MM.1S (cell line): ENCODE measurements at regions not wholly inside any gene's neighbourhood (a gene's known extent, or its start where the extent isn't known, plus 50 kb on each side); places are given as distances from the start of the nearest gene placed in this dataset.

ENCODE experiments used
- DNase-seq: peaks from one replicate; pipeline ENCODE4 v3.0.0-alpha.2; 2015
- H2AFZ ChIP-seq: fragments of 300-600 bp; sonication (generic); 2 replicates; pipeline ENCODE4 v1.6.0; 2016; ENCODE audit warnings: antibody characterized with exemption, low read length
- H3F3A ChIP-seq: fragments of 300-600 bp; sonication (generic); 2 replicates; pipeline ENCODE4 v1.6.1; 2016; ENCODE audit warnings: mild to moderate bottlenecking, antibody characterized with exemption, low read length, moderate library complexity, mixed read lengths; ENCODE audit not compliant: insufficient read depth
- H3K27ac ChIP-seq: fragments of 300-600 bp; sonication (generic); 2 replicates; pipeline ENCODE4 v1.5.1; 2016; ENCODE audit warnings: mild to moderate bottlenecking, low read length
- H3K27me3 ChIP-seq: fragments of 300-600 bp; sonication (generic); replicated peaks from 2 replicates; pipeline ENCODE4 v1.6.0; 2016; ENCODE audit warnings: low read length; ENCODE audit not compliant: insufficient read depth
- H3K36me3 ChIP-seq: fragments of 300-600 bp; sonication (generic); replicated peaks from 2 replicates; pipeline ENCODE4 v1.6.1; 2016; ENCODE audit warnings: mild to moderate bottlenecking, low read length, mixed read lengths; ENCODE audit not compliant: insufficient read depth
- H3K4me1 ChIP-seq: fragments of 300-600 bp; sonication (generic); 2 replicates; pipeline ENCODE4 v1.6.1; 2016; ENCODE audit warnings: low read length, mixed read lengths
- H3K4me2 ChIP-seq: fragments of 300-600 bp; sonication (generic); 2 replicates; pipeline ENCODE4 v1.6.0; 2016; ENCODE audit warnings: low read depth, low read length
- H3K4me3 ChIP-seq: fragments of 300-600 bp; sonication (generic); 2 replicates; pipeline ENCODE4 v1.5.1; 2016; ENCODE audit warnings: low read length, mixed read lengths
- H3K79me2 ChIP-seq: fragments of 300-600 bp; sonication (generic); 2 replicates; pipeline ENCODE4 v1.6.1; 2016; ENCODE audit warnings: mixed run types, low read length, mixed read lengths
- H3K9ac ChIP-seq: fragments of 300-600 bp; sonication (generic); 2 replicates; pipeline ENCODE4 v1.6.1; 2016; ENCODE audit warnings: low read length, mixed read lengths
- H3K9me2 ChIP-seq: fragments of 300-600 bp; sonication (generic); replicated peaks from 2 replicates; pipeline ENCODE4 v1.6.1; 2016; ENCODE audit warnings: mild to moderate bottlenecking, low read length, mixed read lengths; ENCODE audit not compliant: insufficient read depth
- H3K9me3 ChIP-seq: fragments of 300-600 bp; sonication (generic); replicated peaks from 2 replicates; pipeline ENCODE4 v1.6.1; 2016; ENCODE audit warnings: mild to moderate bottlenecking, low read length, mixed read lengths; ENCODE audit not compliant: insufficient read depth
- H4K20me1 ChIP-seq: fragments of 300-600 bp; sonication (generic); 2 replicates; pipeline ENCODE4 v1.6.1; 2016; ENCODE audit warnings: mild to moderate bottlenecking, low read length, moderate library complexity, mixed read lengths; ENCODE audit not compliant: insufficient read depth
- CTCF ChIP-seq: fragments of 300-600 bp; sonication (generic); IDR thresholded peaks from 2 replicates; pipeline ENCODE4 v1.5.1; 2016; ENCODE audit warnings: antibody characterized with exemption, low read length, mixed read lengths
- EZH2 ChIP-seq: fragments of 300-600 bp; sonication (generic); optimal IDR thresholded peaks from 2 replicates; pipeline ENCODE3; 2017; ENCODE audit warnings: low read depth, mild to moderate bottlenecking, antibody characterized with exemption, low read length, mixed read lengths
- EZH2phosphoT487 ChIP-seq: fragments of 300-600 bp; sonication (generic); IDR thresholded peaks from 2 replicates; pipeline ENCODE4 v1.6.1; 2018; ENCODE audit warnings: antibody characterized with exemption, low read length

GRCh38 chr20:4591975-4592315 lies 94.3 kb upstream of the PRNP start:
- Histone ChIP-seq H3K9ac (0 out of 2 replicates have a peak overlapping the region, but pooled peaks have one; percentile 46), H3K9me3 (no peaks in the 10 kb centered on the region), H3K4me1 (no peaks in the 10 kb centered on the region), H4K20me1 (no peaks in the 10 kb centered on the region), H3K79me2 (no peaks in the 10 kb centered on the region), H3K27ac (no peak overlapping the region), H3K9me2 (no peaks in the 10 kb centered on the region), H3K4me3 (peak overlapping the region; percentile 66), H3F3A (no peaks in the 10 kb centered on the region), H2AFZ (peak overlapping the region; percentile 97), H3K4me2 (peak overlapping the region; percentile 88), H3K36me3 (no peaks in the 10 kb centered on the region), H3K27me3 (no peaks in the 10 kb centered on the region)
- TF ChIP-seq EZH2phosphoT487: no peak
- TF ChIP-seq EZH2: no peak
- no peak for TF ChIP-seq CTCF
- no peak for DNase-seq

- H3F3A ChIP-seq: no peaks in the 10 kb centered on the region
- H4K20me1 ChIP-seq: no peaks in the 10 kb centered on the region
- no peak for TF ChIP-seq CTCF
- no peak for TF ChIP-seq EZH2phosphoT487
- TF ChIP-seq EZH2: no peak
- no peak for DNase-seq
- no peaks in the 10 kb centered on the region for H3K36me3 ChIP-seq
- no peak overlapping the region for H3K4me2 ChIP-seq
- H3K27me3 ChIP-seq: no peaks in the 10 kb centered on the region
- H3K9me2 ChIP-seq: no peaks in the 10 kb centered on the region
- no peak overlapping the region for H2AFZ ChIP-seq
- H3K9ac ChIP-seq: no peak overlapping the region
- no peaks in the 10 kb centered on the region for H3K9me3 ChIP-seq
- H3K4me1 ChIP-seq: no peaks in the 10 kb centered on the region
- no peaks in the 10 kb centered on the region for H3K79me2 ChIP-seq
- no peak overlapping the region for H3K4me3 ChIP-seq
- no peak overlapping the region for H3K27ac ChIP-seq
Observed at GRCh38 chr20:4585758-4586157, 100.5 kb upstream of the PRNP start.

GRCh38 chr20:4585104-4585753 lies 101.0 kb upstream of the PRNP start:
- Histone ChIP-seq H3K9me2 (no peaks in the 10 kb centered on the region), H4K20me1 (no peaks in the 10 kb centered on the region), H3K36me3 (no peaks in the 10 kb centered on the region), H3F3A (no peaks in the 10 kb centered on the region), H2AFZ (no peak overlapping the region), H3K9me3 (no peaks in the 10 kb centered on the region), H3K79me2 (no peaks in the 10 kb centered on the region), H3K9ac (no peak overlapping the region), H3K4me2 (no peak overlapping the region), H3K27ac (no peak overlapping the region), H3K4me1 (no peaks in the 10 kb centered on the region), H3K27me3 (no peaks in the 10 kb centered on the region), H3K4me3 (no peak overlapping the region)
- TF ChIP-seq EZH2phosphoT487 (no peak), EZH2 (no peak), CTCF (no peak)
- no peak for DNase-seq
